Tibial artery (tissue), 4 donors: ENCODE measurements at regions not wholly inside any gene's neighbourhood (a gene's known extent, or its start where the extent isn't known, plus 50 kb on each side); places are given as distances from the start of the nearest gene placed in this dataset.

Experiments used
- DNase-seq, 2 donors: peaks; one replicate each; pipeline ENCODE4 v3.0.0-alpha.2; 2019
- H3K27ac ChIP-seq, 2 donors: fragments of 200-600 bp; sonication (generic) in 1 of 2; 1 replicate in 1 of 2; 2 replicates in 1 of 2; pipeline ENCODE4 v1.5.1; 2018 to 2019; ENCODE audit warnings: mild to moderate bottlenecking in 1 of 2
- H3K27me3 ChIP-seq, 2 donors: fragments of 200-600 bp; sonication (generic) in 1 of 2; one replicate each; pipeline versions ENCODE4 v1.5.1 to v1.6.0; 2016 to 2019
- H3K36me3 ChIP-seq, 3 donors: fragments of 200-600 bp; sonication (generic) in 2 of 3; one replicate each; pipeline ENCODE4 v1.5.1; 2016 to 2019; ENCODE audit warnings: mild to moderate bottlenecking in 2 of 3
- H3K4me1 ChIP-seq, 4 donors: fragments of 200-600 bp; sonication (generic) in 2 of 4; 1 replicate in 3 of 4; 2 replicates in 1 of 4; pipeline ENCODE4 v1.5.1; 2016 to 2019
- H3K4me3 ChIP-seq, 2 donors: fragments of 200-600 bp; sonication (generic) in 1 of 2; 1 replicate in 1 of 2; 2 replicates in 1 of 2; pipeline ENCODE4 v1.5.1; 2018 to 2019; ENCODE audit warnings: mild to moderate bottlenecking in 2 of 2
- H3K9me3 ChIP-seq, 3 donors: fragments of 200-600 bp; sonication (generic) in 1 of 3; one replicate each; pipeline ENCODE4 v1.5.1; 2016 to 2019
- intact Hi-C: fragments of 100-400 bp; cut with DNase I; formaldehyde crosslinking; loops from one replicate; pipeline ENCODE4 v1.15.0; 2023; ENCODE audit warnings: low total_unique reads
- TF ChIP-seq, protein P1 (sequence below), 2 experiments: fragments of 200-600 bp in 1 of 2; fragments of 450-650 bp in 1 of 2; IDR thresholded peaks; one replicate each; pipeline ENCODE4 v1.5.1; 2017 to 2019; ENCODE audit warnings: antibody characterized with exemption in 2 of 2, mild to moderate bottlenecking in 1 of 2, moderate library complexity in 1 of 2

DNA sequence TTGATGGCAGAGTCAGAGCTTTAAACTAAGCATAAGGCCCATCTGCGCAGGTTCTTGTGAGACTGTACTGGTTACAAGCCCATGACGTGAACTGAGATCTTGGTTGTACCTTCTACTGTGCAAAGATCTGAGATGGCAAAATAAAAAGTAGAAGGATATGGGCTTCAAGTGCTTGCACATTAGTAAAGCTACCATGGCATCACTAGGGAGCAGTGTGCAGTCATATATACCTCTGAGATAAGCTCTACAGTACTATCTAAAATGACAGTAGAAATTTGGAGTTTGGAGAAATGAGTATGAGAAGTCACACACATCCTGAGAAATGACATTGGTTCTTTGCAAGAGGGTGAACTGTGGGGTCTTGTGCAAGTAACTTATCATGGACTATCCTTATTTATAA is 408.2 kb upstream of the PRR16 start:
- TF ChIP-seq, protein P1, sequence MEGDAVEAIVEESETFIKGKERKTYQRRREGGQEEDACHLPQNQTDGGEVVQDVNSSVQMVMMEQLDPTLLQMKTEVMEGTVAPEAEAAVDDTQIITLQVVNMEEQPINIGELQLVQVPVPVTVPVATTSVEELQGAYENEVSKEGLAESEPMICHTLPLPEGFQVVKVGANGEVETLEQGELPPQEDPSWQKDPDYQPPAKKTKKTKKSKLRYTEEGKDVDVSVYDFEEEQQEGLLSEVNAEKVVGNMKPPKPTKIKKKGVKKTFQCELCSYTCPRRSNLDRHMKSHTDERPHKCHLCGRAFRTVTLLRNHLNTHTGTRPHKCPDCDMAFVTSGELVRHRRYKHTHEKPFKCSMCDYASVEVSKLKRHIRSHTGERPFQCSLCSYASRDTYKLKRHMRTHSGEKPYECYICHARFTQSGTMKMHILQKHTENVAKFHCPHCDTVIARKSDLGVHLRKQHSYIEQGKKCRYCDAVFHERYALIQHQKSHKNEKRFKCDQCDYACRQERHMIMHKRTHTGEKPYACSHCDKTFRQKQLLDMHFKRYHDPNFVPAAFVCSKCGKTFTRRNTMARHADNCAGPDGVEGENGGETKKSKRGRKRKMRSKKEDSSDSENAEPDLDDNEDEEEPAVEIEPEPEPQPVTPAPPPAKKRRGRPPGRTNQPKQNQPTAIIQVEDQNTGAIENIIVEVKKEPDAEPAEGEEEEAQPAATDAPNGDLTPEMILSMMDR (IDR thresholded peaks at IDR 0.05) = peak; percentile 22 to 37
- no peak for DNase-seq
- Histone ChIP-seq H3K4me3 (no peak overlapping the region), H3K27ac (peak overlapping the region; percentile 15 to 73), H3K27me3 (no peaks in the 10 kb centered on the region), H3K9me3 (no peaks in the 10 kb centered on the region), H3K36me3 (no peaks in the 10 kb centered on the region), H3K4me1 (peaks cover 0 to 57% (median 3%) of the 10 kb centered on the region in 4 donors)
- intact Hi-C loops = no loop called here

GRCh38 chr5:120062515-120062917 is 401.6 kb upstream of the PRR16 start:
- H3K36me3 ChIP-seq = no peaks in the 10 kb centered on the region
- H3K4me1 ChIP-seq = peaks cover 0 to 17% (median 5%) of the 10 kb centered on the region in 4 donors
- TF ChIP-seq, protein P1 (IDR thresholded peaks at IDR 0.05) = no peak
- no peak overlapping the region for H3K27ac ChIP-seq
- DNase-seq = no peak
- H3K4me3 ChIP-seq = no peak overlapping the region
- intact Hi-C loops = no loop called here
- no peaks in the 10 kb centered on the region for H3K9me3 ChIP-seq
- H3K27me3 ChIP-seq = no peaks in the 10 kb centered on the region

DNA sequence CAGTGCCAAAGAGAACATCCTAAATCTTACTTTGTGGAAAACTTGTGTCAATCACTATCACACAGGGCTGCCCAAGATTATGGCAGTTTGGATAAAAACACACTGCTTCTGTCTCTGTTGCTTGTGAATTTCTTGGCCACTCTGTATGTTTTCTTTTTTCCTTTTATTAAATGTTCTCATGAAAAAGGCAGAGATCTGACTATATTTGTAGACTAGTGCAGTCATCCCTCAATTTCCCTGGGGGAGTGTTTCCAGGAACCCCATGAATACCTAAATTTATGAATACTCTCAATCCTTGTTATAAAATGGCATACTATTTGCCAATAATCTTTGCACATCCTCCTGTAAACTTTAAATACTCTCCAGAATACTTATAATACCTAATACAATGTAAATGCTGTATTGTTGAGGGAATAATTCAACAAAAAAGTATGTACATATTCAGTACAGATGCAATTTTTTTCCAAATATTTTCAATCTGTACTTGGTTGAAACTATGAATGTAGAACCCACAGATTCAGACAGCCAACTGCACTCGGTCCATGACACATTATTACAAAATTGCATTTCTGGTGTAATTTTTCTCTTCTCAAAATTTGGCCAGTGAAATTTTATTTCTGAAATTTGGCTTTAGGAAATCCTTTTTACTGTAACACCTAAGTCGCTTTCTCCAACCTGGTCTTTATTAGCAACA is 391.9 kb upstream of the PRR16 start:
- no peaks in the 10 kb centered on the region for H3K9me3 ChIP-seq
- peaks cover 0 to 37% (median 8%) of the 10 kb centered on the region in 4 donors for H3K4me1 ChIP-seq
- TF ChIP-seq, protein P1 (IDR thresholded peaks at IDR 0.05) = no peak
- intact Hi-C loops = no loop called here
- H3K27me3 ChIP-seq = no peaks in the 10 kb centered on the region
- no peak for DNase-seq
- H3K27ac ChIP-seq = peak overlapping the region in 1 of 2 donors; percentile 31
- no peak overlapping the region for H3K4me3 ChIP-seq
- no peaks in the 10 kb centered on the region for H3K36me3 ChIP-seq

- Histone ChIP-seq H3K9me3 (no peaks in the 10 kb centered on the region), H3K27ac (no peak overlapping the region), H3K36me3 (no peaks in the 10 kb centered on the region), H3K4me1 (peaks cover 0 to 35% (median 8%) of the 10 kb centered on the region in 4 donors), H3K27me3 (no peaks in the 10 kb centered on the region), H3K4me3 (no peak overlapping the region)
- TF ChIP-seq, protein P1 (IDR thresholded peaks at IDR 0.05) = no peak
- DNase-seq = no peak
- intact Hi-C loops = no loop called here
Measured at GRCh38 chr5:120073722-120074121, 390.4 kb upstream of the PRR16 start.

DNA sequence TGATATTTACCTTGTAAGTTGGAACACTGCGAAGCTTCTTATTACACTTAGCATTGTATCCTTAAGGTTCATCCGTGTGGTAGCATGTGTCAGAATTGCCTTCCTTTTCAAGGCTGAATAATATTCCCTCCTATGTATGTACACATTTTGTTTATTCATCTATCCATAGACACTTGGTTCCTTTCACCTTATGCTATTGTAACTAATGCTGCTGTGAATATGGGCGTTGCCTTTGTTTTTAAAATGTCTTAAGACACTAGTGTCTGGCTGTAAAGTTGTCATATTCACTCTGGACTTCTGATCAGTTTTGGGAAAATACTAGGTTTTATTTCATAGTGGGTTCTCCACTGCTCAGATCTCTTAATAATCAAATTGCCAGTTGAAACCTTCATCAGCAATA is 383.3 kb upstream of the PRR16 start:
- intact Hi-C loops = no loop called here
- TF ChIP-seq, protein P1 (IDR thresholded peaks at IDR 0.05) = no peak
- Histone ChIP-seq H3K27ac (no peak overlapping the region), H3K4me1 (peaks cover 0 to 20% (median 3%) of the 10 kb centered on the region in 4 donors), H3K27me3 (no peaks in the 10 kb centered on the region), H3K36me3 (no peaks in the 10 kb centered on the region), H3K9me3 (no peaks in the 10 kb centered on the region), H3K4me3 (no peak overlapping the region)
- no peak for DNase-seq
